IMR-90 (cell line): ENCODE measurements at regions not wholly inside any gene's neighbourhood (a gene's known extent, or its start where the extent isn't known, plus 50 kb on each side); places are given as distances from the start of the nearest gene placed in this dataset.
"Not testable (repeated sequence)": the region's sequence is repeated elsewhere in the genome, so short reads cannot be mapped to it uniquely, and the experiment has no call there.

ENCODE experiments used
- ATAC-seq: fragments of 200-7000 bp; cut with Tn5 transposase; 2 replicates; pipeline ENCODE4 v1.9.1; 2020; ENCODE audit warnings: low read depth, mild to moderate bottlenecking, moderate library complexity
- BruUV-seq: library from RNA; stranded (reverse); fragments of 400-500 nt; replicated peaks from 2 replicates; lab custom pipeline; 2021; lab: Mats Ljungman, UMichigan
- CTCF ChIA-PET: fragments of 300-600 bp; formaldehyde crosslinking; extraction: SDS; loops from one replicate; lab custom pipeline; 2021; ENCODE audit warnings: antibody characterized with exemption; lab: Yijun Ruan, JAX
- POLR2A ChIA-PET: fragments of 300-600 bp; sonication (Branson Sonifier 250); formaldehyde crosslinking; loops from one replicate; lab custom pipeline; 2022; ENCODE audit warnings: antibody characterized with exemption; ENCODE audit not compliant: unreplicated experiment; lab: Charles Lee
- DNase-seq: peaks from one replicate; pipeline ENCODE4 v3.0.0; 2013
- H2AFZ ChIP-seq: replicated peaks from 2 replicates; pipeline ENCODE3; 2013; ENCODE audit warnings: low read length, mild to moderate bottlenecking; ENCODE audit not compliant: poor library complexity
- H2AK5ac ChIP-seq: 2 replicates; pipeline ENCODE4 v1.6.1; 2013; ENCODE audit warnings: low read depth, low read length, inconsistent platforms
- H2AK9ac ChIP-seq: replicated peaks from 2 replicates; pipeline ENCODE3; 2013; ENCODE audit warnings: mild to moderate bottlenecking, low read depth, low read length, moderate library complexity; ENCODE audit not compliant: poor library complexity
- H2BK120ac ChIP-seq: 2 replicates; pipeline ENCODE4 v1.6.1; 2013; ENCODE audit warnings: low read depth, low read length, inconsistent platforms
- H2BK15ac ChIP-seq: 3 replicates; pipeline ENCODE4 v1.6.1; 2013; ENCODE audit warnings: low read depth, low read length, inconsistent platforms
- H2BK20ac ChIP-seq: 2 replicates; pipeline ENCODE4 v1.6.1; 2013; ENCODE audit warnings: low read depth, mild to moderate bottlenecking, inconsistent platforms, low read length, moderate library complexity
- H2BK5ac ChIP-seq: 2 replicates; pipeline ENCODE4 v1.6.1; 2013; ENCODE audit warnings: mild to moderate bottlenecking, low read depth, low read length, inconsistent platforms; ENCODE audit not compliant: poor library complexity, severe bottlenecking
- H3K14ac ChIP-seq: replicated peaks from 2 replicates; pipeline ENCODE4 v1.6.1; 2013; ENCODE audit warnings: low read depth, low read length, inconsistent platforms
- H3K18ac ChIP-seq: 2 replicates; pipeline ENCODE4 v1.6.1; 2013; ENCODE audit warnings: low read depth, low read length, control low read depth
- H3K23ac ChIP-seq: 2 replicates; pipeline ENCODE4 v1.6.1; 2013; ENCODE audit warnings: low read depth, low read length, inconsistent platforms
- H3K27ac ChIP-seq: 2 replicates; pipeline ENCODE4 v1.5.1; 2013; ENCODE audit warnings: mild to moderate bottlenecking, control low read depth, low read length; ENCODE audit not compliant: insufficient read depth
- H3K27me3 ChIP-seq: 2 replicates; pipeline ENCODE4 v1.6.1; 2013; ENCODE audit warnings: low read length; ENCODE audit not compliant: control insufficient read depth, insufficient read depth
- H3K36me3 ChIP-seq: 2 replicates; pipeline ENCODE4 v1.6.1; 2013; ENCODE audit warnings: low read length, mixed read lengths; ENCODE audit not compliant: control insufficient read depth, insufficient read depth
- H3K4ac ChIP-seq: 2 replicates; pipeline ENCODE4 v1.6.1; 2013; ENCODE audit warnings: low read depth, low read length, inconsistent platforms
- H3K4me1 ChIP-seq: 2 replicates; pipeline ENCODE4 v1.6.1; 2013; ENCODE audit warnings: low read length, mixed read lengths; ENCODE audit not compliant: control insufficient read depth, insufficient read depth
- H3K4me2 ChIP-seq: 2 replicates; pipeline ENCODE4 v1.6.1; 2013; ENCODE audit warnings: low read depth, mild to moderate bottlenecking, control low read depth, low read length, moderate library complexity
- H3K4me3 ChIP-seq: 2 replicates; pipeline ENCODE4 v1.5.1; 2013; ENCODE audit warnings: low read depth, mild to moderate bottlenecking, control low read depth, low read length, moderate library complexity; ENCODE audit not compliant: insufficient read depth
- H3K56ac ChIP-seq: 2 replicates; pipeline ENCODE4 v1.6.1; 2013; ENCODE audit warnings: low read length, inconsistent platforms; ENCODE audit not compliant: insufficient read depth; ENCODE audit errors: extremely low read depth
- H3K79me1 ChIP-seq, 2 experiments: 2 replicates each; pipeline ENCODE4 v1.6.1; 2013; ENCODE audit warnings: low read length in 2 of 2, inconsistent platforms in 1 of 2, low read depth in 1 of 2
- H3K9ac ChIP-seq: 2 replicates; pipeline ENCODE4 v1.6.1; 2013; ENCODE audit warnings: low read depth, low read length, control low read depth
- H3K9me1 ChIP-seq: 2 replicates; pipeline ENCODE4 v1.6.1; 2013; ENCODE audit warnings: low read length, inconsistent platforms; ENCODE audit not compliant: insufficient read depth
- H3K9me3 ChIP-seq: 2 replicates; pipeline ENCODE4 v1.6.1; 2013; ENCODE audit warnings: low read length; ENCODE audit not compliant: control insufficient read depth, insufficient read depth
- H4K20me1 ChIP-seq: 2 replicates; pipeline ENCODE4 v1.6.1; 2013; ENCODE audit warnings: low read length, inconsistent platforms; ENCODE audit not compliant: insufficient read depth
- H4K5ac ChIP-seq: 2 replicates; pipeline ENCODE4 v1.6.1; 2013; ENCODE audit warnings: mild to moderate bottlenecking, low read depth, low read length, control low read depth
- H4K8ac ChIP-seq, 2 experiments: 2 replicates each; pipeline ENCODE4 v1.6.1; 2013; ENCODE audit warnings: low read depth in 2 of 2, low read length in 2 of 2, control low read depth in 1 of 2, inconsistent platforms in 1 of 2
- H4K91ac ChIP-seq: 2 replicates; pipeline ENCODE4 v1.6.1; 2013; ENCODE audit warnings: low read depth, low read length, inconsistent platforms; ENCODE audit not compliant: insufficient read depth
- FOS ChIP-seq: fragments of 150-350 bp; IDR thresholded peaks from 2 replicates; pipeline ENCODE4 v1.6.1; 2016; ENCODE audit warnings: low read depth, low read length
- MXI1 ChIP-seq: IDR thresholded peaks from 2 replicates; pipeline ENCODE4 v1.6.1; 2012; ENCODE audit warnings: low read depth, mild to moderate bottlenecking, low read length, moderate library complexity, borderline replicate concordance
- RCOR1 ChIP-seq: IDR thresholded peaks from 2 replicates; pipeline ENCODE4 v1.6.1; 2012; ENCODE audit warnings: mild to moderate bottlenecking, low read length, improper control_type of control experiment; ENCODE audit not compliant: insufficient replicate concordance
- USF2 ChIP-seq: fragments of 150-350 bp; IDR thresholded peaks from 2 replicates; pipeline ENCODE4 v1.6.1; 2017; ENCODE audit warnings: mild to moderate bottlenecking, antibody characterized with exemption, low read length, low read depth
- WGBS, 2 experiments: methylation state at CpG; one replicate each; pipeline versions ENCODE4 v1.1.5 to v1.1.7; 2013; ENCODE audit warnings: missing lambda C conversion rate in 2 of 2; ENCODE audit not compliant: insufficient read length in 1 of 2; ENCODE audit errors: extremely low coverage in 2 of 2; 5-methylcytosine and 5-hydroxymethylcytosine counted together
- dilution Hi-C: fragments of 300-500 bp; cut with HindIII; formaldehyde crosslinking; loops from one replicate; pipeline ENCODE4 v1.14.3; 2018; ENCODE audit warnings: low sequenced_read_pairs; ENCODE audit not compliant: unreplicated experiment
- in situ Hi-C: fragments of 300-500 bp; cut with MboI; formaldehyde crosslinking; loops from 3 replicates; pipeline ENCODE4 v1.14.3; 2019; ENCODE audit warnings: low sequenced_read_pairs, inconsistent platforms, mixed read lengths
- intact Hi-C: fragments of 100-400 bp; cut with micrococcal nuclease; formaldehyde crosslinking; loops from 2 replicates; pipeline ENCODE4 v1.10.0; 2022

- dilution Hi-C loops (no loop called here), in situ Hi-C loops (no loop called here), intact Hi-C loops (no loop called here)
- H3K9ac ChIP-seq, result no peak overlapping the region
- H3K36me3 ChIP-seq, result no peaks in the 10 kb centered on the region
- no peak overlapping the region for H3K27ac ChIP-seq
- WGBS, 2 experiments, result no CpG with 5 or more reads among the region's 1 CpG
- H3K9me1 ChIP-seq, result no peaks in the 10 kb centered on the region
- no peaks in the 10 kb centered on the region for H3K4me1 ChIP-seq
- H3K23ac ChIP-seq, result no peak overlapping the region
- no peak overlapping the region for H3K4ac ChIP-seq
- no peak for TF ChIP-seq USF2
- TF ChIP-seq MXI1, result no peak
- no peak for TF ChIP-seq FOS
- TF ChIP-seq RCOR1, result no peak
- H3K79me1 ChIP-seq, result no peaks in the 10 kb centered on the region
- H3K4me3 ChIP-seq, result no peak overlapping the region
- no peak overlapping the region for H3K4me2 ChIP-seq
- no peak overlapping the region for H4K8ac ChIP-seq
- H4K5ac ChIP-seq, result no peak overlapping the region
- POLR2A ChIA-PET, result no interaction called here
- peaks cover 7% of the 10 kb centered on the region for H3K9me3 ChIP-seq
- no peak overlapping the region for H3K18ac ChIP-seq
- H4K20me1 ChIP-seq, result no peaks in the 10 kb centered on the region
- no peak overlapping the region for H3K14ac ChIP-seq
- no peaks in the 10 kb centered on the region for H3K27me3 ChIP-seq
- no peak overlapping the region for H2AFZ ChIP-seq
- no peak overlapping the region for H4K91ac ChIP-seq
- CTCF ChIA-PET, result no interaction called here
- BruUV-seq, result no TSS peak
- H3K56ac ChIP-seq, result no peak overlapping the region
- ATAC-seq, result no peak
- H2AK9ac ChIP-seq, result no peak overlapping the region
- no peak overlapping the region for H2AK5ac ChIP-seq
- no peak overlapping the region for H2BK15ac ChIP-seq
- no peak overlapping the region for H2BK5ac ChIP-seq
- no peak overlapping the region for H2BK120ac ChIP-seq
- no peak overlapping the region for H2BK20ac ChIP-seq
- no peak for DNase-seq
These were observed 172.1 kb upstream of the HTR1E start for GRCh38 chr6:86765211-86765610.

- not testable (repeated sequence) for BruUV-seq
These were observed 177.4 kb upstream of the HTR1E start for GRCh38 chr6:86759953-86760352.

More at GRCh38 chr6:86759953-86760352, 177.4 kb upstream of the HTR1E start:
- H3K9me1 ChIP-seq, H3K9me3 ChIP-seq, H3K79me1 ChIP-seq, H2BK15ac ChIP-seq, H3K4me3 ChIP-seq, in situ Hi-C loops, H3K18ac ChIP-seq, ATAC-seq, H4K8ac ChIP-seq, DNase-seq, H2AK9ac ChIP-seq, H3K9ac ChIP-seq, H3K36me3 ChIP-seq, H2BK5ac ChIP-seq, dilution Hi-C loops, H2BK20ac ChIP-seq, POLR2A ChIA-PET, H2AK5ac ChIP-seq, H3K27me3 ChIP-seq, H4K20me1 ChIP-seq, intact Hi-C loops, H3K4ac ChIP-seq, H3K23ac ChIP-seq, H2BK120ac ChIP-seq, H4K91ac ChIP-seq, CTCF ChIA-PET, H3K4me1 ChIP-seq, H3K14ac ChIP-seq, H4K5ac ChIP-seq, H3K4me2 ChIP-seq, H3K27ac ChIP-seq, H2AFZ ChIP-seq, H3K56ac ChIP-seq: not testable (repeated sequence)
